CD4-positive, alpha-beta T cell (primary cell): ENCODE measurements at regions not wholly inside any gene's neighbourhood (a gene's known extent, or its start where the extent isn't known, plus 50 kb on each side); places are given as distances from the start of the nearest gene placed in this dataset.

Source experiments
- ATAC-seq: fragments of 200-7000 bp; cut with Tn5 transposase; one replicate; pipeline ENCODE4 v1.10.0; 2022; ENCODE audit warnings: mild to moderate bottlenecking; ENCODE audit not compliant: poor library complexity
- CTCF ChIA-PET: fragments of 350-600 bp; sonication (Branson Sonifier 250); formaldehyde crosslinking; loops from one replicate; lab custom pipeline; 2021; ENCODE audit warnings: antibody characterized with exemption, inconsistent platforms; lab: Charles Lee
- POLR2A ChIA-PET: fragments of 350-600 bp; sonication (Branson Sonifier 250); formaldehyde crosslinking; loops from one replicate; lab custom pipeline; 2021; ENCODE audit warnings: antibody characterized with exemption, inconsistent platforms; lab: Charles Lee
- DNase-seq, 14 experiments: peaks; one replicate each; pipeline ENCODE4 v3.0.0-alpha.2; 2013 to 2020; ENCODE audit warnings: mixed read lengths in 2 of 14
- H3K27ac ChIP-seq, 2 donors: one replicate each; pipeline versions ENCODE4 v1.5.1 to v1.7.0; 2013; ENCODE audit warnings: low read length in 2 of 2, low read depth in 1 of 2, mild to moderate bottlenecking in 1 of 2
- H3K27me3 ChIP-seq, 2 experiments: 1 replicate in 1 of 2; 2 replicates in 1 of 2; pipeline versions ENCODE4 v1.6.1 to v1.7.0; 2013; ENCODE audit warnings: low read length in 2 of 2, control low read depth in 1 of 2, mild to moderate bottlenecking in 1 of 2, moderate library complexity in 1 of 2; ENCODE audit not compliant: insufficient read depth in 2 of 2, control insufficient read depth in 1 of 2
- H3K36me3 ChIP-seq: one replicate; pipeline ENCODE4 v1.6.1; 2013; ENCODE audit warnings: low read length, control low read depth; ENCODE audit not compliant: insufficient read depth
- H3K4me1 ChIP-seq: one replicate; pipeline ENCODE4 v1.6.1; 2013; ENCODE audit warnings: low read length, control low read depth; ENCODE audit not compliant: insufficient read depth
- H3K4me3 ChIP-seq: one replicate; pipeline ENCODE4 v1.5.1; 2013; ENCODE audit warnings: mild to moderate bottlenecking, low read length, moderate library complexity
- H3K9me3 ChIP-seq, 2 experiments: 1 replicate in 1 of 2; 2 replicates in 1 of 2; pipeline versions ENCODE4 v1.6.1 to v1.7.0; 2013; ENCODE audit warnings: low read length in 2 of 2, mild to moderate bottlenecking in 2 of 2, control low read depth in 1 of 2, moderate library complexity in 1 of 2; ENCODE audit not compliant: control insufficient read depth in 1 of 2, insufficient read depth in 1 of 2
- H3K27ac Mint-ChIP-seq: one replicate; pipeline ENCODE4 v1.8.0; 2020; ENCODE audit warnings: mixed read lengths
- H3K27me3 Mint-ChIP-seq: one replicate; pipeline ENCODE4 v1.8.0; 2021; ENCODE audit warnings: mixed read lengths
- H3K36me3 Mint-ChIP-seq: one replicate; pipeline ENCODE4 v1.8.0; 2021; ENCODE audit warnings: low read depth, mixed read lengths
- H3K4me1 Mint-ChIP-seq: one replicate; pipeline ENCODE4 v1.8.0; 2021; ENCODE audit warnings: low read depth, mixed read lengths
- H3K4me3 Mint-ChIP-seq: one replicate; pipeline ENCODE4 v1.8.0; 2020; ENCODE audit warnings: mild to moderate bottlenecking, mixed read lengths
- H3K9me3 Mint-ChIP-seq: one replicate; pipeline ENCODE4 v1.8.0; 2020; ENCODE audit warnings: mixed read lengths
- intact Hi-C, 2 experiments: fragments of 100-400 bp; cut with DNase I in 1 of 2; cut with micrococcal nuclease in 1 of 2; formaldehyde crosslinking; loops; one replicate each; pipeline versions ENCODE4 v1.15.1 to v1.9.0; 2023 to 2025; cut with DNase I, micrococcal nuclease
- TF ChIP-seq, protein P1 (sequence below): fragments of 200-600 bp; IDR thresholded peaks from one replicate; pipeline ENCODE4 v1.8.0; 2022; ENCODE audit warnings: antibody characterized with exemption, mild to moderate bottlenecking

DNA sequence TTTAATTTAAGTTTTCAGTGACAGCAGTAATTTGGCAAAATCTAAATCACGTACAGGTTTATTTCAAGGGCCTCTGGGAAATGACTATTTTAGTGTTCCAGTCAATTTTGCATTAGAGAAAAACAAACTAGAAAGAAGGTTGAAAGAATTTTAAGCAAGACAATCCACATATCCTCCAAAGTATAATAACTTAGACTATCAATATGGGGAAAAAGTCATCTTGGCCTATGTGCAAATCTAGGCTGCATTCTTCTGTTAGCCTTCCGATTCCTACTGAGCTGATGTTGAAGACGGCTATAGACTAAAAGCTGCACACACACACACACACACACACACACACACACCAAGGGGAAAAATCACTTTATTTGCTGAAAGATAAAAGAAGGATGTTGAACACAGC is 81.3 kb downstream of the SLITRK6 start:
- no peak overlapping the region for H3K4me3 Mint-ChIP-seq

DNA sequence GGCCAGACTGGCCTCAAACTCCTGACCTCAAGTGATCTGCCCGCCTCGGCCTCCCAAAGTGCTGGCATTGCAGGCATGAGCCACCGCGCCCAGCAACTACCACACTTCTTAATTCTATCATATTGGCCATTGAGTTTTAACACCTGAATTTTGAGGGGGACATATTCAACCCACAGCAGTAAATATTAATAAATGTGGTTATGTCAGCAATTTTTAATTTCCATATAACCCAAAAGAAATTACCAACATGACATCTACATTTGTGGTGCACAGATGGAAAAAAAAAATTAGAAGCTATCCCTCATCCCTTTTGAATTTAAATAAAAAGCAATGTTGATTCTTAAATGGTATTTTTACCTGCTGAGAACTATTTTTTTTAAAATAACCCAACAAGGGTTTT is 88.7 kb downstream of the SLITRK6 start:
- Mint-ChIP-seq H3K36me3 (no peaks in the 10 kb centered on the region), H3K27me3 (no peaks in the 10 kb centered on the region), H3K4me1 (no peaks in the 10 kb centered on the region), H3K27ac (no peak overlapping the region), H3K9me3 (no peaks in the 10 kb centered on the region), H3K4me3 (no peak overlapping the region)
- ATAC-seq = no peak
- no peaks in the 10 kb centered on the region for H3K27me3 ChIP-seq
- no peak for DNase-seq
- peaks cover 0 to 4% of the 10 kb centered on the region in 2 experiments for H3K9me3 ChIP-seq
- no peak overlapping the region for H3K27ac ChIP-seq
- TF ChIP-seq, protein P1, sequence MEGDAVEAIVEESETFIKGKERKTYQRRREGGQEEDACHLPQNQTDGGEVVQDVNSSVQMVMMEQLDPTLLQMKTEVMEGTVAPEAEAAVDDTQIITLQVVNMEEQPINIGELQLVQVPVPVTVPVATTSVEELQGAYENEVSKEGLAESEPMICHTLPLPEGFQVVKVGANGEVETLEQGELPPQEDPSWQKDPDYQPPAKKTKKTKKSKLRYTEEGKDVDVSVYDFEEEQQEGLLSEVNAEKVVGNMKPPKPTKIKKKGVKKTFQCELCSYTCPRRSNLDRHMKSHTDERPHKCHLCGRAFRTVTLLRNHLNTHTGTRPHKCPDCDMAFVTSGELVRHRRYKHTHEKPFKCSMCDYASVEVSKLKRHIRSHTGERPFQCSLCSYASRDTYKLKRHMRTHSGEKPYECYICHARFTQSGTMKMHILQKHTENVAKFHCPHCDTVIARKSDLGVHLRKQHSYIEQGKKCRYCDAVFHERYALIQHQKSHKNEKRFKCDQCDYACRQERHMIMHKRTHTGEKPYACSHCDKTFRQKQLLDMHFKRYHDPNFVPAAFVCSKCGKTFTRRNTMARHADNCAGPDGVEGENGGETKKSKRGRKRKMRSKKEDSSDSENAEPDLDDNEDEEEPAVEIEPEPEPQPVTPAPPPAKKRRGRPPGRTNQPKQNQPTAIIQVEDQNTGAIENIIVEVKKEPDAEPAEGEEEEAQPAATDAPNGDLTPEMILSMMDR = no peak
- no peaks in the 10 kb centered on the region for H3K4me1 ChIP-seq
- POLR2A ChIA-PET = no interaction called here
- CTCF ChIA-PET = no interaction called here
- H3K36me3 ChIP-seq = no peaks in the 10 kb centered on the region
- intact Hi-C loops = no loop called here
- no peak overlapping the region for H3K4me3 ChIP-seq

More for the DNA sequence above, 81.3 kb downstream of the SLITRK6 start:
- Mint-ChIP-seq H3K36me3 (no peaks in the 10 kb centered on the region), H3K27me3 (no peaks in the 10 kb centered on the region), H3K9me3 (no peaks in the 10 kb centered on the region), H3K27ac (no peak overlapping the region), H3K4me1 (no peaks in the 10 kb centered on the region)
- Histone ChIP-seq H3K27me3 (no peaks in the 10 kb centered on the region), H3K36me3 (no peaks in the 10 kb centered on the region), H3K4me1 (no peaks in the 10 kb centered on the region), H3K9me3 (no peaks in the 10 kb centered on the region), H3K4me3 (no peak overlapping the region), H3K27ac (no peak overlapping the region)
- ChIA-PET CTCF (no interaction called here), POLR2A (no interaction called here)
- TF ChIP-seq, protein P1 = no peak
- no peak for DNase-seq
- intact Hi-C loops = no loop called here
- no peak for ATAC-seq

DNA sequence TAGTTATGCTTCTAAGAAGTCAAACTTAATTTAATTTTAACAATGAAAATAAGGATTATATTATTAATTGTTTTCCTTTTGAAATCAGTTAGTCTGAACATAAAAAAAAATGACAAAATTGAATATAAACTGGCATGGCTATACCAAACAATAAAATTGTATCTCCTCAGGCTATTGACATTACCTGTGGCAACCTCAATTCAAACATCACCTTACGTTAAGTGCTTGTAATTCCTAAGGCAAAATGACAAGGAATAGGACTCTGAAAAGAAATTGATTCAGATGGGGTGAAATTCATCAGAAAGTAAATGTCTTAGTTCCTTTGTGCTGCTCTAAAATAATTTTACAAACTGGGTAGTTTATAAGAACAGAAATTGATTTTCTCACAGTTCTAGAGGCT is 89.5 kb downstream of the SLITRK6 start:
- TF ChIP-seq, protein P1 = no peak
- intact Hi-C loops = no loop called here
- H3K27ac Mint-ChIP-seq = no peak overlapping the region

More for the DNA sequence above, 89.5 kb downstream of the SLITRK6 start:
- H3K27ac ChIP-seq = no peak overlapping the region
- Mint-ChIP-seq H3K4me3 (no peak overlapping the region), H3K36me3 (no peaks in the 10 kb centered on the region), H3K4me1 (no peaks in the 10 kb centered on the region), H3K9me3 (no peaks in the 10 kb centered on the region), H3K27me3 (no peaks in the 10 kb centered on the region)
- H3K36me3 ChIP-seq = no peaks in the 10 kb centered on the region
- ATAC-seq (no peak), DNase-seq (no peak)
- no peaks in the 10 kb centered on the region for H3K4me1 ChIP-seq
- H3K9me3 ChIP-seq = peaks cover 0 to 4% of the 10 kb centered on the region in 2 experiments
- H3K27me3 ChIP-seq = no peaks in the 10 kb centered on the region
- H3K4me3 ChIP-seq = no peak overlapping the region
- ChIA-PET POLR2A (no interaction called here), CTCF (no interaction called here)
